ENCODE measurements at regions not wholly inside any gene's neighbourhood (a gene's known extent, or its start where the extent isn't known, plus 50 kb on each side); places are given as distances from the start of the nearest gene placed in this dataset.
"Not testable (repeated sequence)": the region's sequence is repeated elsewhere in the genome, so short reads cannot be mapped to it uniquely, and the experiment has no call there.

DNA sequence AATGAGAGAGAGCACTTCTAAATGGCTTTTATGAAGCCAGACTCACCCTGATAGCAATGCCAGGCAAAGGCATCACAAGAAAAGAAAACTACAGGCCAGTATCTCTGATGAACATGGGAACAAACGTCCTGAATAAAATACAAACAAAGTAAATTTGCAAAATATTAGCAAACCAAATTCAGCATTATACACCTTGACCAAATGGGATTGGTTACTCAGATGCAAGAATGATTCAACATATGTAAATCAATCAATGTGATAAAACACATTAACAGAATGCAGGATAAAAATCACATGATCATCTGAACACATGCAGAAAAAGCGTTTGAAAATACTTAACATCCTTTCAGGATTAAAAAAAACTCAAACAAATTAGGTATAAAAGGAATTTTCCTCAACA, 494.9 kb upstream of the CCDC54 start:
- no peak for DNase-seq (ENCODE audit: low read depth)

- no peak for DNase-seq (ENCODE audit: low read depth)
Observed at GRCh38 chr3:106906074-106906473, 471.2 kb upstream of the CCDC54 start.

DNA sequence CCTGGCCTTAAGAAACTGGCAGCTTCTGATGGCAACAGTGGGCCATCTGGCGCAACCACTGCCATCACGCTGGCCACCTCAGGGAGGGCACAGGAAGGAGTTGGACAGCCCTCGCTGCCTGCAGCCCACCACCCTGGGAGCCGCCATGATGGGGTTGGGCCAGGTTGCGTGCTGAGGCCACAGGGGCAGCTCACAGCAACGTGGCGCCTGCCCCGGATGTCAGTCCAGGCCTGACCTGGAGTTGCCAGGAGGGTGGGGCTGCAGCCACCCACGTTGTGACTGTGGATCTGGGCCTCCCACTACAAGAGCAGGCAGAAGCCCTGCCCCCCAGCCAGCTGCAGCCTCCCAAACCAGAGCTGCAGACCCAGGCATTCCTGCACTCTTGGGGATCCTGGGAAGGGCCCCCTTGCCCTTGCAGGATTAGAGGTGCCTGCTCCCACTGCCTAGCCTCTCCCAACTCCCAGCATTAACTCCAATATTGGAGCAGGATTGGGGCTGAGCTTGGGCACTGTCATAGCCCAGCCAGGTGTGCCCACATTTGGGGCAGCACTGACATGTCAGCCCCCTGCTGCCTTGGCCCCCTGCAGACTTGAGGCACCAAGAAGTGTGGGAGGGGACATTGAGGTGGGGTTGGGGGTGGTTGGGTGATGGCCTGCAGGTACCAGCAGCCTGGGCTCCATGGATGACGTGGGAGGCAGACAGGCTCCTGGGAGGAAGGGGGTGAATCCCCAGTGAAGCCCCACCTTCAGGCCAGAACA, 468.9 kb upstream of the CCDC54 start:
- no peak for DNase-seq (ENCODE audit: low read depth)

GRCh38 chr3:106913111-106913698, 464.0 kb upstream of the CCDC54 start:
- no peak for DNase-seq (ENCODE audit: low read depth)

DNA sequence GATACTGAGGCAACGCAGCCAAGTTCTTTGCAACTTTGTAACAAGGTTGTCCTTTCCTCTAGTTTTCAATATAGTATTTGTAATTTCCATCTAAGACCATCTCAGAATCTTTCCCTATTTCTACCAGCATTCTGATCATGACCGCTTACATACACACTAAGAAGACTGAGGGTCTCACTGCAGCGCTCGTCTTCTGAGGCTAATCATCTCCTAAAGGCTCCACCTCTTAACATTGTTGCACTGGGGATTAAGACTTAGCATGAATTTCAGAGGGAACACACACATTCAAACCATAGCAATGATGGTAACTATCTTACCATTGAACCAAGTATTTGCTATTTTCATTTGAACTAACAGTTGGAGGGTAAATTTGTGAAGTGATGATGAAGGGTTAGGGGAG, 463.3 kb upstream of the CCDC54 start:
- no peak for DNase-seq (ENCODE audit: low read depth)

GRCh38 chr3:106920609-106921008, 456.6 kb upstream of the CCDC54 start:
- no peak for DNase-seq (ENCODE audit: low read depth)

GRCh38 chr3:106929081-106929480, 448.2 kb upstream of the CCDC54 start:
- no peak for DNase-seq (ENCODE audit: low read depth)

DNA sequence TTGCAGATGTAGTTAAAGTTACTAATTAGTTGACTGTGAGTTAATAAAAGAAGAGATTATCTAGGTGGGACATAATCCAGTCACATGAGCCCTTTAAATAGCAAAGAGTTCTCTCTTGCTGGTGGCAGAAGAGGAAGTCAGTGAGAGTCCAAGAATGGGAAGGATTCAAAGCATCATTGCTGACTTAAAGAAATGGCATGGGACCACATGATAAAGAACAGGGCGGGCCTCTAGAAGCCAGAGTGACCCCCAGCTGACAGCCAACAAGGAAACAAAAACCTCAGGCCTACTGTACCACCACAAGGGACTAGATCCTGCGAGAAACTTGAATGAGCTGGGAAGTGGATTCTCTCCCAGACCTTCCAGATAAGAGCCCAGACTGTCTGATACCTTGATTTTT, 447.2 kb upstream of the CCDC54 start:
- no peak for DNase-seq (ENCODE audit: low read depth)

GRCh38 chr3:106931904-106932303, 445.3 kb upstream of the CCDC54 start:
- no peak for DNase-seq (ENCODE audit: low read depth)

GRCh38 chr3:106936337-106936736, 440.9 kb upstream of the CCDC54 start:
- DNase-seq (ENCODE audit: low read depth) = no peak

GRCh38 chr3:106942051-106942450, 435.2 kb upstream of the CCDC54 start:
- no peak for DNase-seq (ENCODE audit: low read depth)

DNA sequence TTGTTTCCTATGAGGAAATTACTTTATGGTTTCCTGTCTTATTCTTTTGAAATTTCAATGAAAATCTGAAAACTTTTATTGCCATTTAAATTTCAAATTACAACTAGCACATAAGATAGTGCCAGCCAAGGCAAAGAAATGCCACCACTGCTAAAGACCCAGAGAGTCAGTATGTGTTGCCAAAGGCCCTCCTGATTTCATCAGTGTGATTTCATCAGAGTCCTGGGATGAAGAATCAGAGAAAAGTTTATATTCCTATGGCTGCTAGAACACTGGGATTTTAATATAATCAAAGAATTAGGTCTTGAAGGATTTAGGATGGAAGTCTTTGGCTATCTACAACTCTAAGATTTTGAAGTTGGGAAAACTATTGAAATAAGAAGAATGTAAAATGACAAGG, 434.2 kb upstream of the CCDC54 start:
- no peak for DNase-seq (ENCODE audit: low read depth)

GRCh38 chr3:106945435-106945834, 431.8 kb upstream of the CCDC54 start:
- no peak for DNase-seq (ENCODE audit: low read depth)

- no peak for DNase-seq (ENCODE audit: low read depth)
Observed at GRCh38 chr3:106946866-106947265, 430.4 kb upstream of the CCDC54 start.

- DNase-seq (ENCODE audit: low read depth) = no peak
Observed at GRCh38 chr3:106957029-106957428, 420.2 kb upstream of the CCDC54 start.

DNA sequence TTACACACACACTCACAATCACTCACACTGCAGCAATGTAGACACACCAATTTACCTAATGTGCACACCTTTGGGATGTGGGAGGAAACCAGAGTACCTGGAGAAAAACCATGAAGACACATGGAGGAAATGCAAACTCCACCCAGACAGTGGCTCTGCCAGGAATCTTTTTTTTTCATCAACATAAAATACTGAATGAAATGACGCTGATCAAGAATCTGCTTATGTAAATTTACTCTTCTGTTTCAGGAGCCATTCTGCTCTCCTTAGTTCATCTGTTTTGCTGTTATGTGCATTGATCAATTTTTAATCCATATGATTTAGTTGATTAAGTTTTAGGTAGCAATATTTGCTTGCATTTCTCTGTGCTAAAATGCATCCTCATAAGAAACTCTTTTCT, 414.2 kb upstream of the CCDC54 start:
- no peak for DNase-seq (ENCODE audit: low read depth)

GRCh38 chr3:106963442-106963841, 413.8 kb upstream of the CCDC54 start:
- no peak for DNase-seq (ENCODE audit: low read depth)

DNA sequence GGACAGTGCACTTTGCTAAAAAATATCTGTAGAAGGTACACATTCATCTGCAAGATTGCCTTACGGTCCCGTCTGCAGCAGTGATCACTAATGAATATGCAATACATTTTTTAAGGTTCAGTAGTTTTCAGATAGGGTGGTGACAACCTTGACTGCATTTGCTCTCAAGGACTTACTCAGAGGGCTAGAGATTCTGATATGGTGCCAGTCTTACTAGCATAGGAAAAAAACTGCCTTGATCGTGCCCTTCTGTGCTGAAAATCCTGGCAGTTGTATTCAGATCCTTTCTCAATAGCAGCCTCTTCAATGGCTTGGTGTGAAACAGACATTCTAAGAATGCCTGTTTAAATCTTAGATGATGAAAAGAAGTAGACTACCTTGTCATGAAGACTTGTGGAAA, 411.9 kb upstream of the CCDC54 start:
- no peak for DNase-seq (ENCODE audit: low read depth)

GRCh38 chr3:106969596-106969995, 407.6 kb upstream of the CCDC54 start:
- no peak for DNase-seq (ENCODE audit: low read depth)

DNA sequence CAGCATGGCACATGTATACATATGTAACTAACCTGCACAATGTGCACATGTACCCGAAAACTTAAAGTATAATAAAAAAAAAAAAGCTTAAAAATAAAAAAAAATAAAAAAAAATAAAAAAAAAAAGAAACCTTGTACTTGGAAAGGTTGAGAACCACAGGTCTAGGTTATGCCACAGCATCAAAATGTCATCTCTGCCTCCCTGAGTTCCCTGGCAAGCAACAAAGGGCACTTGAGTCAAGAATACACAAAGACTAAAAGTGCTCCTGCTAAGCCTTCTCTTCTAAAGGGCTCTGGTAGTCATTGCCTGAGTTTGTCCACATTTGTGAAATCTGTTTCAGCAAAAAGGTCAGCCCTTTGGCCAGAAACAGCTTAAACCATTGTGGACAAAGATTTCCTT, 395.8 kb upstream of the CCDC54 start:
- no peak for DNase-seq (ENCODE audit: low read depth)

DNA sequence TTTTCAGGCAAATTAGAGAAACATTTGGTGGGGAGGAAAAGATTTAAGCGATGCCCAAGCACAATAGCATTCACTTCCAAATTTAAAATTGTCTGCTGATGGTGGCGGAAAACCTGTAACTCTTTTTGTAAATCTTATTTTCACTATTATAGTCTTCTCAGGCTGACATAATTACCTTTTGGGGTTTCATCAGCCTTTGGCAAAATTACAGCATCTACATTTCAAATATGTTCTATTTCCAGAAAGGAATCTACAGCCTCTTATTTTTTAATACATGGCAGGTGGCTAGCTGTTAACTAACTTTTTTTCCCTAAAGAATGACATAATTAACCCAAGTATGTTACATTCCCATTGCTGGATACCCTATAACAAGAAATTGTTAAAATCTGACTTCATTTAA, 391.5 kb upstream of the CCDC54 start:
- DNase-seq (ENCODE audit: low read depth) = no peak

DNA sequence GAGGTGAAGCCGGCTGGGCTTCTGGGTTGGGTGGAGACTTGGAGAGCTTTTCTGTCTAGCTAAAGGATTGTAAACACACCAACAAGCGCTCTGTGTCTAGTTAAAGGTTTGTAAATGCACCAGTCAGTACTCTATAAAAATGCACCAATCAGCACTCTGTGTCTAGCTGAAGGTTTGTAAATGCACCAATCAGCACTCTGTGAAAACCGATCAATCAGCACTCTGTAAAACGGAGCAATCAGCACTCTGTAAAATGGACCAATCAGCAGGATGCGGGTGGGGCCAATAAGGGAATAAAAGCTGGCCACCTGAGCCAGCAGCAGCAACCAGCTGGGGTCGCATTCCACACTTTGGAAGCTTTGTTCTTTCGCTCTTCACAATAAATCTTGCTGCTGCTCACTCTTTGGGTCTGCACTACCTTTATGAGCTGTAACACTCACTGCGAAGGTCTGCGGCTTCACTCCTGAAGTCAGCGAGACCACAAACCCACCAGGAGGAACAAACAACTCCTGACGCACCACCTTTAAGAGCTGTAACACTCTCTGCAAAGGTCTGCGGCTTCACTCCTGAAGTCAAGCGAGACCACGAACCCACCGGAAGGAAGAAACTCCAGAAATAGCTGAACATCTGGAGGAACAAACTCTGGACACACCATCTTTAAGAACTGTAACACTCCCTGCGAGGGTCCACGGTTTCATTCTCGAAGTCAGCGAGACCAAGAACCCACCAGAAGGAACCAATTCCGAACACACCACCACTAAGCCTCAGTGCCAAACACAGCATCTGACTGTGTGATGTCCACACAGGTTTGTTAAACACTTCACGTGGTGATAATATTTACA, 378.2 kb upstream of the CCDC54 start:
- not testable (repeated sequence) for DNase-seq (ENCODE audit: low read depth)

DNA sequence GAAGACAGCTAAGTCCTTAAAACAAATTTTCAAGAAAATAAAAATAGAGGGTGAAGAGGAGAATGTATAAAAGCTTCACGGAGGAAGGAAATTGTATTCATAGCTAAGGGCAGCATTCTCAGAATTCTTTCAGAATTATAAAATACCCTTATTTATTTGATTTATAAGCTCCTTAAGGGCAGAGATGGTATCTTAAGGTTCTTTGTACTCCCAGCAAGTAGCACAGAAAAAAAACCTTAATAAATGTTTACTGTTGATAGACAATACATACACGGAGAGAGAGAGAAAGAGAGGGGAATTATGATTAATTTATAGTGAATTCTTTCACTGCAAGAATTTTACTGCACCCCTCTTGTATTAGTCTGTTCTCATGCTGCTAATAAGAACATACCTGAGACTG, 375.6 kb upstream of the CCDC54 start:
- no peak for DNase-seq (ENCODE audit: low read depth)
